ENCODE measurements at regions not wholly inside any gene's neighbourhood (a gene's known extent, or its start where the extent isn't known, plus 50 kb on each side); places are given as distances from the start of the nearest gene placed in this dataset.

- TF ChIP-seq CTCF (IDR thresholded peaks at IDR 0.05) (no peak), POLR2AphosphoS5 (IDR thresholded peaks at IDR 0.05) (no peak)
Observed at GRCh38 chr4:125179727-125180126, 135.0 kb upstream of the FAT4 start.
